Chondrocyte (in vitro differentiated cells): ENCODE measurements at regions not wholly inside any gene's neighbourhood (a gene's known extent, or its start where the extent isn't known, plus 50 kb on each side); places are given as distances from the start of the nearest gene placed in this dataset.

Experiments
- DNase-seq: peaks from one replicate; pipeline ENCODE4 v3.0.0; 2021; ENCODE audit warnings: mixed read lengths, low spot score
- H3K27ac Mint-ChIP-seq: one replicate; pipeline ENCODE4 v1.8.0; 2021; ENCODE audit warnings: mild to moderate bottlenecking, moderate library complexity, mixed read lengths; ENCODE audit not compliant: unreplicated experiment
- H3K27me3 Mint-ChIP-seq: 2 replicates; pipeline ENCODE4 v1.8.0; 2021; ENCODE audit warnings: low read depth, mixed read lengths
- H3K36me3 Mint-ChIP-seq: 2 replicates; pipeline ENCODE4 v1.8.0; 2021; ENCODE audit warnings: low read depth, mixed read lengths
- H3K4me1 Mint-ChIP-seq: 2 replicates; pipeline ENCODE4 v1.8.0; 2021; ENCODE audit warnings: low read depth, mild to moderate bottlenecking, mixed read lengths
- H3K4me3 Mint-ChIP-seq: one replicate; pipeline ENCODE4 v1.8.0; 2021; ENCODE audit warnings: mild to moderate bottlenecking, moderate library complexity, mixed read lengths; ENCODE audit not compliant: unreplicated experiment
- H3K9me3 Mint-ChIP-seq: 2 replicates; pipeline ENCODE4 v1.8.0; 2021; ENCODE audit warnings: low read depth, mixed read lengths
- TF ChIP-seq, protein P1 (sequence below): fragments of 200-600 bp; sonication (generic); IDR thresholded peaks from 2 replicates; pipeline ENCODE4 v1.5.0; 2021; ENCODE audit warnings: antibody characterized with exemption, mild to moderate bottlenecking, moderate library complexity

DNA sequence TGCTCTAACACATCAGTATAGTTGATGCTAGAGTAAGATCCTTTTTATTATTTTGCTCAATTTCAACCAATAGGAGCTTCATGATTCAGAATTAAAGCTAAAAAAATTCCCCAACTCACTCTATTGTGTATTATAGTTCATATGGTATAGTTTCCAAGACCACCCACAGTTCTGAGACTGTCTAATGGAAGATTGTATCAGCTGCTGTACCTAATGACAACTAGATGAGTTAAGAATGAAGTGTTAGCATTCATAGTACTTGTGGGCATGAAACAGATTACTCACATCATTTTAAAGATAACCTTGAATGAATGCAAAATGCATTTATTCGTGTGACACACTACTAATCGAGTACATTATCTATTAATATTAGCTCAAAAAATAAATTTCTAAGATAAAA, 289.9 kb upstream of the ATP11B start:
- Mint-ChIP-seq H3K9me3 (no peaks in the 10 kb centered on the region), H3K4me3 (no peak overlapping the region), H3K4me1 (peaks cover 11% of the 10 kb centered on the region), H3K36me3 (no peaks in the 10 kb centered on the region), H3K27me3 (no peaks in the 10 kb centered on the region), H3K27ac (no peak overlapping the region)
- TF ChIP-seq, protein P1, sequence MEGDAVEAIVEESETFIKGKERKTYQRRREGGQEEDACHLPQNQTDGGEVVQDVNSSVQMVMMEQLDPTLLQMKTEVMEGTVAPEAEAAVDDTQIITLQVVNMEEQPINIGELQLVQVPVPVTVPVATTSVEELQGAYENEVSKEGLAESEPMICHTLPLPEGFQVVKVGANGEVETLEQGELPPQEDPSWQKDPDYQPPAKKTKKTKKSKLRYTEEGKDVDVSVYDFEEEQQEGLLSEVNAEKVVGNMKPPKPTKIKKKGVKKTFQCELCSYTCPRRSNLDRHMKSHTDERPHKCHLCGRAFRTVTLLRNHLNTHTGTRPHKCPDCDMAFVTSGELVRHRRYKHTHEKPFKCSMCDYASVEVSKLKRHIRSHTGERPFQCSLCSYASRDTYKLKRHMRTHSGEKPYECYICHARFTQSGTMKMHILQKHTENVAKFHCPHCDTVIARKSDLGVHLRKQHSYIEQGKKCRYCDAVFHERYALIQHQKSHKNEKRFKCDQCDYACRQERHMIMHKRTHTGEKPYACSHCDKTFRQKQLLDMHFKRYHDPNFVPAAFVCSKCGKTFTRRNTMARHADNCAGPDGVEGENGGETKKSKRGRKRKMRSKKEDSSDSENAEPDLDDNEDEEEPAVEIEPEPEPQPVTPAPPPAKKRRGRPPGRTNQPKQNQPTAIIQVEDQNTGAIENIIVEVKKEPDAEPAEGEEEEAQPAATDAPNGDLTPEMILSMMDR: no peak
- no peak for DNase-seq

DNA sequence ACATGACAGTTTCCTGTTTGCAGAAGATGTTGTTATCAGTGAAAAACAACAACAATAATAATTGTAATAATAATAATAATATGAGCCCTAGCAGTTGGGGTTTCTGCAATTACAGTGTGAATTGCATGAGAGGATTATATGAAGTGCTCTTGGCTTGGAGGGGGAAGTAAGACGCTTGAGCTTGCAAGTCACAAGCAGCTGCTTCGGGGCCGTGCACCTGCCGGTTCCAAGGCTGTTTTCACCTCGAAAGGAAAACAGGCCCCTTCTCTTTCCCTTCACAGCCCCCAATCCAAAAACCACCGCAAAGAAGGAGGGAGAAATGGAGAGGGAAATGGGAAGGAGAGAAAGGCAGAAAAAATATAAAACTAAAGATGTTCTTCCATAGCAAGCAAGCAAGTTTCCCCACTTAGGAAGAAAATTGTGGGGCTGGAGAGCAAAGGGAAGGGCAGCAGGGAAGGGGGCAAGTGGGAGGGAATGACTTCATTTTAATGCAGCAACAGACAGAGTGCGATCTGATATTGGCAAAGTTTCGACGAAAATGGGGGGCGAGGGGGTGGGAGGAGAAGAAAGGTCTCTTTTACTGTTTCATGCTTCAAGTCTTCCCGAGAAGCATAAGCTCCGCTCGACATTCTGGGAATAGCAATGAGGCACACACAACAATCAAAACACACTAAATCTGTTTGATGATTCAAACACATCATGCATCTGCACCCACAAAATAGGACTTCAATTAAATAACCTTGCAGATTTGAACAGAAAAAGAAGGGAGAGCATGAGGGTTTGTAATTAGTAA, 284.2 kb upstream of the ATP11B start:
- Mint-ChIP-seq H3K27ac (no peak overlapping the region), H3K4me1 (peaks cover 20% of the 10 kb centered on the region), H3K27me3 (no peaks in the 10 kb centered on the region), H3K9me3 (no peaks in the 10 kb centered on the region), H3K36me3 (no peaks in the 10 kb centered on the region), H3K4me3 (no peak overlapping the region)
- no peak for DNase-seq
- TF ChIP-seq, protein P1: no peak

DNA sequence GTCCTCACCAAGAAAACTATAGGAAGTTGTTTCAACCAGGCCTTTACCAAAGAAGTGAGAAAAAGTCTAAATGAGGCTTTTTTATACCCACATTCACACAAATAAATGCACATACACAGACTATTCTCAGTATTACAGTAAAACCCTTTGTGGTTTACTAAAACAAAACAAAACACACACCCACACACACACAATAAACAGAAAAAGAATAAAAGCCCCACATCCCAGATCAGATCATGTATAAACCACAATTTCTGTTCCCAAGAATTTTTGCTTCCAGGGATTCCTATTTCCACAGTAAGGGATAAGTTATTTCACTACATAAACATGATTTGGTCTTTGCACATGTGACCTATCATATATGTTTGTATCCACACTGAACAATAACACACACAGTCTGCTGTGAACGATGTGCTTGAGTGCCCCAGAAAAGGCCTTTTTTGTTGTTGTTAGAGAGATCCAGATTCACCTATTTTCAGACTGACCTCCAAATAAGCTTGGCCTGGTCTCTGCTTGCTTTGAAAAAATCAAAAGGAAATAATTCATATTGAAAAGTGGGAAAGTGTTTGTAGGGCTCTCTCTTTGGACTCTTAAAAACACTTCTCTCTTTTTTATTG, 283.4 kb upstream of the ATP11B start:
- no peaks in the 10 kb centered on the region for H3K27me3 Mint-ChIP-seq
- peaks cover 20% of the 10 kb centered on the region for H3K4me1 Mint-ChIP-seq
- TF ChIP-seq, protein P1: no peak
- no peak overlapping the region for H3K27ac Mint-ChIP-seq
- H3K9me3 Mint-ChIP-seq: no peaks in the 10 kb centered on the region
- H3K36me3 Mint-ChIP-seq: no peaks in the 10 kb centered on the region
- no peak overlapping the region for H3K4me3 Mint-ChIP-seq
- no peak for DNase-seq

DNA sequence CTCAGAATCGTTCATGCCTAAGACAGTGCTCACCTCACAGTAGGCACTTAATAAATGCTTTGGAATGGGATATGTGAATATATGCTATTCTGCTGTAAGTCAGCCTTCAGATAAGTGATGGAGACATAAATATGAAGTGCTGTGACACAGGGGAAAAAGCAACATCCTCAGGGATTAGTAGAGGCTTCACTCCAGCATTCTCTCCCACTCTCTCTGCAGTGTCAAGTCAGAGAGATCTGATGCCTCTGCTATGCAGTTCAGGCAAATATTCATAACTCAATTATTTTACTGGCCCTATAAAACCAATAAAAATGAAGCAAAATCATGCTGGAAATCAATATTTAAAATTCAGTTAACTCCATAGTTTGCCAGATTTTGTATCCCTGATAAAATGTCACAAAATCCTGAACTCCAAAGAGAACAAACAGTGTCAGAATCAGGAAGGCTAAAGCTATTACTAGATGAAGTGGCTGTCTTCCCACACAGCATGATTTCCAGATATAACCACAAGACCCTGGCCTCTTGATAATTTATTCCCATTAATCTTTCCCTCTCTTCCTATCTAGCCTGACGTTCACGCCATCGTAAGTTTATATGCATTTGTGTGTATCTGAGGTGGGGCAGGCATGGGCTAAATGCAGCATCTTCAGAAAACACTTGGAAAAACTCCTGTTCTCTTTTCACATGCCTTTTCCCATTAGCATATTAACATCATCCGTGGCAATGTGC, 278.9 kb upstream of the ATP11B start:
- H3K36me3 Mint-ChIP-seq: no peaks in the 10 kb centered on the region
- H3K4me3 Mint-ChIP-seq: no peak overlapping the region
- H3K27ac Mint-ChIP-seq: no peak overlapping the region
- no peak for DNase-seq
- TF ChIP-seq, protein P1: no peak
- H3K27me3 Mint-ChIP-seq: no peaks in the 10 kb centered on the region
- H3K4me1 Mint-ChIP-seq: peaks cover 15% of the 10 kb centered on the region
- H3K9me3 Mint-ChIP-seq: no peaks in the 10 kb centered on the region

DNA sequence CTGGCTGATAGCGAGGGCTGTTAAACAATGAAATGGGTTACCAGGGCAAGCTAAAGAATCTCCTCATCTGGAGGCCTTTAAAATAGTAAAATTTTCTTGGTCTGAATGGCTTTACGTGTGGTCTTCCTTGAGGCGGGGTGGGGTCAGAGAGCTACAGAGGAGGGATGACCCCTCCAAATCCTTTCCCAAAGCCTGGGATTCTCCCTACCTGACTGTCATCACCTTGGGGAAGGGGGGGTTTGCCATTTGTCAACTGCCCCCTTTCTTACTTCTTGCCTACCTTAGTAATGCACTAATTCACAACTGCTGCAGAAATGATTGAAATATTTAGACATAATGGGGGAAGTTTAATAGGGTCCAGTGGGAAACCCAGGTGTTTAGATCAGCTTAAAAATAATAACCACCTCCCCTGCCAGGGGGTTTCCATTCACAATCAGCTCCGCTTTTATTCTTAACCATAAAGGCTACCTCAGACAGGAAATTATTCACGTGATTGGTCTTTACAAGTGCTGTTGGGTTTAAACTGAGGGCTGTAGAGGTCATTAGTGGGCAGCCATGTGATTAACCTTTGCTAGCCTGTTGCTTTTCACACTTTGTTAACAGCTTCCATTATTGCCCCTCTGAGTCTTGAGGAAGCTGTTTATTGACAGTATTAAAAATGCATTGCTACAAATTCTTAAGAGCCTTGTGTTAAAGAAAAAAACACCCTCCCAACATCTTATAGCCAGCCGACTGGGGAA, 276.5 kb upstream of the ATP11B start:
- no peak for DNase-seq
- Mint-ChIP-seq H3K4me3 (no peak overlapping the region), H3K27ac (no peak overlapping the region), H3K4me1 (no peaks in the 10 kb centered on the region), H3K9me3 (no peaks in the 10 kb centered on the region), H3K27me3 (no peaks in the 10 kb centered on the region), H3K36me3 (no peaks in the 10 kb centered on the region)
- TF ChIP-seq, protein P1: no peak
